IMR-90 (cell line): ENCODE measurements at regions not wholly inside any gene's neighbourhood (a gene's known extent, or its start where the extent isn't known, plus 50 kb on each side); places are given as distances from the start of the nearest gene placed in this dataset.

Experiments
- ATAC-seq: fragments of 200-7000 bp; cut with Tn5 transposase; 2 replicates; pipeline ENCODE4 v1.9.1; 2020; ENCODE audit warnings: low read depth, mild to moderate bottlenecking, moderate library complexity
- BruUV-seq: library from RNA; stranded (reverse); fragments of 400-500 nt; replicated peaks from 2 replicates; lab custom pipeline; 2021; lab: Mats Ljungman, UMichigan
- CTCF ChIA-PET: fragments of 300-600 bp; formaldehyde crosslinking; extraction: SDS; loops from one replicate; lab custom pipeline; 2021; ENCODE audit warnings: antibody characterized with exemption; lab: Yijun Ruan, JAX
- POLR2A ChIA-PET: fragments of 300-600 bp; sonication (Branson Sonifier 250); formaldehyde crosslinking; loops from one replicate; lab custom pipeline; 2022; ENCODE audit warnings: antibody characterized with exemption; ENCODE audit not compliant: unreplicated experiment; lab: Charles Lee
- DNase-seq: peaks from one replicate; pipeline ENCODE4 v3.0.0; 2013
- H2AFZ ChIP-seq: replicated peaks from 2 replicates; pipeline ENCODE3; 2013; ENCODE audit warnings: low read length, mild to moderate bottlenecking; ENCODE audit not compliant: poor library complexity
- H2AK5ac ChIP-seq: 2 replicates; pipeline ENCODE4 v1.6.1; 2013; ENCODE audit warnings: low read depth, low read length, inconsistent platforms
- H2AK9ac ChIP-seq: replicated peaks from 2 replicates; pipeline ENCODE3; 2013; ENCODE audit warnings: mild to moderate bottlenecking, low read depth, low read length, moderate library complexity; ENCODE audit not compliant: poor library complexity
- H2BK120ac ChIP-seq: 2 replicates; pipeline ENCODE4 v1.6.1; 2013; ENCODE audit warnings: low read depth, low read length, inconsistent platforms
- H2BK15ac ChIP-seq: 3 replicates; pipeline ENCODE4 v1.6.1; 2013; ENCODE audit warnings: low read depth, low read length, inconsistent platforms
- H2BK20ac ChIP-seq: 2 replicates; pipeline ENCODE4 v1.6.1; 2013; ENCODE audit warnings: low read depth, mild to moderate bottlenecking, inconsistent platforms, low read length, moderate library complexity
- H2BK5ac ChIP-seq: 2 replicates; pipeline ENCODE4 v1.6.1; 2013; ENCODE audit warnings: mild to moderate bottlenecking, low read depth, low read length, inconsistent platforms; ENCODE audit not compliant: poor library complexity, severe bottlenecking
- H3K14ac ChIP-seq: replicated peaks from 2 replicates; pipeline ENCODE4 v1.6.1; 2013; ENCODE audit warnings: low read depth, low read length, inconsistent platforms
- H3K18ac ChIP-seq: 2 replicates; pipeline ENCODE4 v1.6.1; 2013; ENCODE audit warnings: low read depth, low read length, control low read depth
- H3K23ac ChIP-seq: 2 replicates; pipeline ENCODE4 v1.6.1; 2013; ENCODE audit warnings: low read depth, low read length, inconsistent platforms
- H3K27ac ChIP-seq: 2 replicates; pipeline ENCODE4 v1.5.1; 2013; ENCODE audit warnings: mild to moderate bottlenecking, control low read depth, low read length; ENCODE audit not compliant: insufficient read depth
- H3K27me3 ChIP-seq: 2 replicates; pipeline ENCODE4 v1.6.1; 2013; ENCODE audit warnings: low read length; ENCODE audit not compliant: control insufficient read depth, insufficient read depth
- H3K36me3 ChIP-seq: 2 replicates; pipeline ENCODE4 v1.6.1; 2013; ENCODE audit warnings: low read length, mixed read lengths; ENCODE audit not compliant: control insufficient read depth, insufficient read depth
- H3K4ac ChIP-seq: 2 replicates; pipeline ENCODE4 v1.6.1; 2013; ENCODE audit warnings: low read depth, low read length, inconsistent platforms
- H3K4me1 ChIP-seq: 2 replicates; pipeline ENCODE4 v1.6.1; 2013; ENCODE audit warnings: low read length, mixed read lengths; ENCODE audit not compliant: control insufficient read depth, insufficient read depth
- H3K4me2 ChIP-seq: 2 replicates; pipeline ENCODE4 v1.6.1; 2013; ENCODE audit warnings: low read depth, mild to moderate bottlenecking, control low read depth, low read length, moderate library complexity
- H3K4me3 ChIP-seq: 2 replicates; pipeline ENCODE4 v1.5.1; 2013; ENCODE audit warnings: low read depth, mild to moderate bottlenecking, control low read depth, low read length, moderate library complexity; ENCODE audit not compliant: insufficient read depth
- H3K56ac ChIP-seq: 2 replicates; pipeline ENCODE4 v1.6.1; 2013; ENCODE audit warnings: low read length, inconsistent platforms; ENCODE audit not compliant: insufficient read depth; ENCODE audit errors: extremely low read depth
- H3K79me1 ChIP-seq, 2 experiments: 2 replicates each; pipeline ENCODE4 v1.6.1; 2013; ENCODE audit warnings: low read length in 2 of 2, inconsistent platforms in 1 of 2, low read depth in 1 of 2
- H3K9ac ChIP-seq: 2 replicates; pipeline ENCODE4 v1.6.1; 2013; ENCODE audit warnings: low read depth, low read length, control low read depth
- H3K9me1 ChIP-seq: 2 replicates; pipeline ENCODE4 v1.6.1; 2013; ENCODE audit warnings: low read length, inconsistent platforms; ENCODE audit not compliant: insufficient read depth
- H3K9me3 ChIP-seq: 2 replicates; pipeline ENCODE4 v1.6.1; 2013; ENCODE audit warnings: low read length; ENCODE audit not compliant: control insufficient read depth, insufficient read depth
- H4K20me1 ChIP-seq: 2 replicates; pipeline ENCODE4 v1.6.1; 2013; ENCODE audit warnings: low read length, inconsistent platforms; ENCODE audit not compliant: insufficient read depth
- H4K5ac ChIP-seq: 2 replicates; pipeline ENCODE4 v1.6.1; 2013; ENCODE audit warnings: mild to moderate bottlenecking, low read depth, low read length, control low read depth
- H4K8ac ChIP-seq, 2 experiments: 2 replicates each; pipeline ENCODE4 v1.6.1; 2013; ENCODE audit warnings: low read depth in 2 of 2, low read length in 2 of 2, control low read depth in 1 of 2, inconsistent platforms in 1 of 2
- H4K91ac ChIP-seq: 2 replicates; pipeline ENCODE4 v1.6.1; 2013; ENCODE audit warnings: low read depth, low read length, inconsistent platforms; ENCODE audit not compliant: insufficient read depth
- BHLHE40 ChIP-seq: fragments of 150-350 bp; IDR thresholded peaks from 2 replicates; pipeline ENCODE4 v1.6.1; 2016; ENCODE audit warnings: mild to moderate bottlenecking, low read depth, low read length
- FOS ChIP-seq: fragments of 150-350 bp; IDR thresholded peaks from 2 replicates; pipeline ENCODE4 v1.6.1; 2016; ENCODE audit warnings: low read depth, low read length
- MXI1 ChIP-seq: IDR thresholded peaks from 2 replicates; pipeline ENCODE4 v1.6.1; 2012; ENCODE audit warnings: low read depth, mild to moderate bottlenecking, low read length, moderate library complexity, borderline replicate concordance
- NFE2L2 ChIP-seq: fragments of 150-350 bp; IDR thresholded peaks from 2 replicates; pipeline ENCODE4 v1.6.1; 2016; ENCODE audit warnings: low read depth, mild to moderate bottlenecking, low read length
- POLR2A ChIP-seq: IDR thresholded peaks from 2 replicates; pipeline ENCODE4 v1.6.1; 2012; ENCODE audit warnings: mild to moderate bottlenecking, low read depth, low read length
- RAD21 ChIP-seq: IDR thresholded peaks from 2 replicates; pipeline ENCODE4 v1.6.1; 2012; ENCODE audit warnings: low read length, improper control_type of control experiment
- RCOR1 ChIP-seq: IDR thresholded peaks from 2 replicates; pipeline ENCODE4 v1.6.1; 2012; ENCODE audit warnings: mild to moderate bottlenecking, low read length, improper control_type of control experiment; ENCODE audit not compliant: insufficient replicate concordance
- USF2 ChIP-seq: fragments of 150-350 bp; IDR thresholded peaks from 2 replicates; pipeline ENCODE4 v1.6.1; 2017; ENCODE audit warnings: mild to moderate bottlenecking, antibody characterized with exemption, low read length, low read depth
- WGBS, 2 experiments: methylation state at CpG; one replicate each; pipeline versions ENCODE4 v1.1.5 to v1.1.7; 2013; ENCODE audit warnings: missing lambda C conversion rate in 2 of 2; ENCODE audit not compliant: insufficient read length in 1 of 2; ENCODE audit errors: extremely low coverage in 2 of 2; 5-methylcytosine and 5-hydroxymethylcytosine counted together
- dilution Hi-C: fragments of 300-500 bp; cut with HindIII; formaldehyde crosslinking; loops from one replicate; pipeline ENCODE4 v1.14.3; 2018; ENCODE audit warnings: low sequenced_read_pairs; ENCODE audit not compliant: unreplicated experiment
- in situ Hi-C: fragments of 300-500 bp; cut with MboI; formaldehyde crosslinking; loops from 3 replicates; pipeline ENCODE4 v1.14.3; 2019; ENCODE audit warnings: low sequenced_read_pairs, inconsistent platforms, mixed read lengths
- intact Hi-C: fragments of 100-400 bp; cut with micrococcal nuclease; formaldehyde crosslinking; loops from 2 replicates; pipeline ENCODE4 v1.10.0; 2022
- TF ChIP-seq, protein P1 (sequence below): fragments of 150-350 bp; IDR thresholded peaks from 2 replicates; pipeline ENCODE4 v1.6.1; 2016; ENCODE audit warnings: low read depth, mild to moderate bottlenecking, low read length, moderate library complexity, borderline replicate concordance

DNA sequence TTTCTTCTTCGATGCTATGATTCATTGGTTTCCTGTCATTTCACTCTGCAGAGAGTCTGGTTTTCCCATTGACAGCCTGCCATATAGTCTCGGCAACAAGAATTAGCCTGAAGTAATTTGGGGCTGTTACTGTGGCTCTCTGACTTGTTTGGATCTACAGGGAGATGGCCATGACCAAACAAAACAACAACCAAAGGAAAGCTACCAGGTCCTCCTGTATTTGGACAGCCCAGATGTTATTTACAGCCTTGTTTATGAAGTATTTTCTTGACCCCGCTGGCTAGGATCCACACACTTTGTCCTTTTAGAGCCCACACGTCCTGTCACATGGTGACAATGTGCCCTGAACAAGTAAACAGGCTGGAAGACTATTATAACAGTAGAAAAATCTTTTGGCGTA lies 111.4 kb upstream of the PREP start:
- BruUV-seq = no TSS peak
- Histone ChIP-seq H3K27me3 (no peaks in the 10 kb centered on the region), H2AK5ac (no peak overlapping the region), H2BK5ac (no peak overlapping the region), H2AK9ac (no peak overlapping the region), H3K56ac (no peak overlapping the region), H3K9me1 (peaks cover 4% of the 10 kb centered on the region; the same call in 1 of the 2 replicates), H3K23ac (no peak overlapping the region), H2BK15ac (no peak overlapping the region; the same call in 2 of the 3 replicates), H3K27ac (no peak overlapping the region), H3K4me3 (no peak overlapping the region), H4K8ac (no peak overlapping the region), H3K14ac (no peak overlapping the region), H2BK20ac (no peak overlapping the region), H2BK120ac (no peak overlapping the region), H2AFZ (no peak overlapping the region), H3K4ac (no peak overlapping the region), H3K9me3 (no peaks in the 10 kb centered on the region), H3K18ac (no peak overlapping the region), H3K4me2 (no peak overlapping the region), H3K4me1 (peaks cover 1% of the 10 kb centered on the region; the same call in 1 of the 2 replicates), H4K20me1 (no peaks in the 10 kb centered on the region), H3K36me3 (no peaks in the 10 kb centered on the region), H3K79me1 (no peaks in the 10 kb centered on the region), H3K9ac (no peak overlapping the region), H4K5ac (no peak overlapping the region), H4K91ac (no peak overlapping the region)
- no CpG with 5 or more reads among the region's 5 CpGs for WGBS, 2 experiments
- TF ChIP-seq RCOR1 (no peak), RAD21 (no peak), POLR2A (no peak), MXI1 (no peak), USF2 (no peak), FOS (no peak), NFE2L2 (no peak), BHLHE40 (no peak)
- TF ChIP-seq, protein P1, sequence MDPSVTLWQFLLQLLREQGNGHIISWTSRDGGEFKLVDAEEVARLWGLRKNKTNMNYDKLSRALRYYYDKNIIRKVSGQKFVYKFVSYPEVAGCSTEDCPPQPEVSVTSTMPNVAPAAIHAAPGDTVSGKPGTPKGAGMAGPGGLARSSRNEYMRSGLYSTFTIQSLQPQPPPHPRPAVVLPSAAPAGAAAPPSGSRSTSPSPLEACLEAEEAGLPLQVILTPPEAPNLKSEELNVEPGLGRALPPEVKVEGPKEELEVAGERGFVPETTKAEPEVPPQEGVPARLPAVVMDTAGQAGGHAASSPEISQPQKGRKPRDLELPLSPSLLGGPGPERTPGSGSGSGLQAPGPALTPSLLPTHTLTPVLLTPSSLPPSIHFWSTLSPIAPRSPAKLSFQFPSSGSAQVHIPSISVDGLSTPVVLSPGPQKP = no peak
- no peak for ATAC-seq
- dilution Hi-C loops (no loop called here), in situ Hi-C loops (no loop called here), intact Hi-C loops (no loop called here)
- ChIA-PET POLR2A (no interaction called here), CTCF (interaction anchor here (0.6 kb wide), 1 partner anchor 10 kb away, joined by 3 read pairs; no protein-coding TSS in a partner anchor)
- no peak for DNase-seq
